ENCODE measurements at regions not wholly inside any gene's neighbourhood (a gene's known extent, or its start where the extent isn't known, plus 50 kb on each side); places are given as distances from the start of the nearest gene placed in this dataset.

GRCh38 chr11:129312730-129313503 lies 62.7 kb upstream of the BARX2 start:
- TF ChIP-seq EZH2 (IDR thresholded peaks at IDR 0.05; ENCODE audit: insufficient read depth, poor library complexity, severe bottlenecking) (no peak), EZH2phosphoT487 (IDR thresholded peaks at IDR 0.05; ENCODE audit: insufficient read depth, low read depth) (no peak)
